Hypothalamus (tissue), 51 donors: ENCODE measurements at regions not wholly inside any gene's neighbourhood (a gene's known extent, or its start where the extent isn't known, plus 50 kb on each side); places are given as distances from the start of the nearest gene placed in this dataset.

Source experiments
- DNase-seq, 51 donors: peaks; one replicate each; lab custom pipeline; 2025; lab: John Stamatoyannopoulos, UW

GRCh38 chr9:82208741-82209450 is 220.3 kb downstream of the SPATA31D1 start:
- no peak for DNase-seq

GRCh38 chr9:82209797-82210470 is 221.4 kb downstream of the SPATA31D1 start:
- no peak for DNase-seq

DNA sequence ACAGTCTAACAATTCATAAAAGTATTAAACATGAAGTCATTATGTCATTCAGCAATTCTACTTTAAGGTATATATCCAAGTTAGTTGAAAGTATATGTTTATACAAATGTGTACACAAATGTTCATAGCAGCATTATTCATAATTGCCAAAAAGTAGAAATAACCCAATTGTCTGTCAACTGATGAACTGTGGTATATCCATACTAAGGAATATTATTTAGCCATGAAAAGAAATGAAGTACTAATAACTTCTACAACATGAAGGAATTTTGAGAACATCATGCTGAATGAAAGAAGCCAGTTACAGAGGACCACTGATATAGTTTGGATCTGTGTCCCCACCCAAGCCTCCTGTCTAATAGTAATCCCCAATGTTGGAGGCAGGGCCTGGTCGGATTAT is 224.3 kb downstream of the SPATA31D1 start:
- DNase-seq = no peak

- DNase-seq = no peak
Measured at GRCh38 chr9:82216435-82216834, 227.9 kb downstream of the SPATA31D1 start.

GRCh38 chr9:82223442-82223841 is 234.9 kb downstream of the SPATA31D1 start:
- no peak for DNase-seq

DNA sequence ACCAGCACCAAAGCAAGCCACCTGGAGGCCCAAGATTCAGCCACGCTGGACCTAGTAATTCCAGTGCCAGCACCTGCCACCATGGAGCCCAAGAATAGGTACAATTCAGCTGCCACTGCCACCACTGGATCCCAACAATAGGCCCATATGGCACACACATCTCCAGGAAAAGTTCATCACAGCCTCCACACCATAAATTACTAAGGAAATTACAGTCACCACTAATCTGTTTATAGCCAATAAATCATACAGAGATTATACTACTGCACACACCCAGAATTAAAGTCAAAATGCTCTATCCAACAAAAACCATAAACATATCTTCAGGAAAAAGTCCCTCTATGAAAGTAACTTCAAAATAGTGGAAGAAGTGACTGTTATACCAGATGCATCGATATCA is 242.8 kb downstream of the SPATA31D1 start:
- DNase-seq = no peak

- DNase-seq = no peak
Measured at GRCh38 chr9:82234160-82234943, 245.8 kb downstream of the SPATA31D1 start.

- no peak for DNase-seq
Measured at GRCh38 chr9:82242285-82242963, 253.9 kb downstream of the SPATA31D1 start.

DNA sequence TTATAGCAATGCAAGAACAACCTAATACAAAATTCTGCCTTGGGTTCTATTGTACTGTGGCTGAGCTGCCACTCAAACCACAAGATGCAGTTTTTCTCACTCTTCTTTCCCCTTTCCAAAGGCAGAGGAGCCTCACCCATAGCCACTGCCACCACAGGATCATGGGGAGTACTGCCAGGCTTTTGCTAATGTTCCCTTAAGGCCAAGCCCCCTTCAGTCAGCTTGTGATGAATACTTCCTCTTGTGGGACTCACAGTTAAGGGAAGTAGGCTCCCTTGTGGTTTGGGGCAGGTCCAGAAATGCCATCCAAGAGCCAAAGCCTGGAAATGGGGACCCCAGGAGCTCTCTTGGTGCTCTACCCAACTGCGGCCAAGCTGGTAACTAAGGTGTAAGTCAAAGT is 258.7 kb downstream of the SPATA31D1 start:
- DNase-seq = no peak

GRCh38 chr9:82252116-82252515 is 263.5 kb downstream of the SPATA31D1 start:
- no peak for DNase-seq

- DNase-seq = no peak
Measured at GRCh38 chr9:82254646-82255367, 266.2 kb downstream of the SPATA31D1 start.

DNA sequence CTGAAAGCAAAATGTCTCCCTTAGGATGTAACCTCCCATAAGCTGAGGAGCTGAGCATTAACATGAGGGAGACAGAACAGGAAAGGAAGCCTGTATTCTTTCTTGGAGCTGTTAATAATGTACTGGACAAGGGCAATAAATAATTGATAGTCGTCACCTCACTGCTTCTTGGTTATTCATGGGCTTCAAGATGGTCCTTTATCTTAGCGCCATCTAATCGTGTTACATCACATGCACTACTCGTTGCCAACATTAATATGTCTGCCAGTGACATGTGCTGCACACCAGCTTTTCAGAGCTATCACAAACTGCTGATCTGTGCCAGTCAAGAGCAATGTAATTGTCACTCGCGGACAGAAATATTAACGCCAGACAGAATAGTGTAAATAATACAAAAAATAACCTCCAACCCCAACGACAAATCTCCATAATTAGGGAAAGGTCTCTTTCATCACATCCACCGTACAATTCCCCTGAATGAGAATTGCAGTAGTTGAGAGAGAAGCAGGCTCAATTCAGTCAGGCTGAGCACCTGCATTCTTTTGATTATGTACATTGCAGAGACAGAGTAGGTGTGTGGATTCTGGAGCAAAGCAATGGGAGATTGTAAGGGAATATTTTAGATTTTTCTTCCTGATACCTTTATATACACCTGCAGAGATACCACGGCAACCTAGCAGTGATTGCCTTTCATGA is 267.1 kb downstream of the SPATA31D1 start:
- no peak for DNase-seq

- DNase-seq = no peak
Measured at GRCh38 chr9:82260691-82261090, 272.1 kb downstream of the SPATA31D1 start.

DNA sequence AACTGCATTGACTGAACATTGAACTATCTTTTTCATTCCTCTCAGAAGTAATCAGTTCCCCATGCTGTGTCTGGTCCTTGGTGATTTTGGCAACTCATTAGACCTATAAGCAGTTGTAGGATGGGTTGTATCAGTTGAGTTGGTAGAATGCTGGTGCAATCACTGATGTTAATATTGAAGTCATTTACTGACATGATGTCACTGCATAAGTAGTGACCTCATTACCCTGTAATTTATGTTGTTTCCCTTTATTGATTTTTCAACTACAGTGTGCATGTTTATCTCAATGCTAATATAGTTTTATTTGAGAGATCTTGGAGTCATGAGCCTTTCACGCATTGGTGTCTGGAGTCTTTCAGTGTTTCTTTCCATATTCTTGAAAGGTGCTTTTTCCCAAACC is 275.0 kb downstream of the SPATA31D1 start:
- no peak for DNase-seq

DNA sequence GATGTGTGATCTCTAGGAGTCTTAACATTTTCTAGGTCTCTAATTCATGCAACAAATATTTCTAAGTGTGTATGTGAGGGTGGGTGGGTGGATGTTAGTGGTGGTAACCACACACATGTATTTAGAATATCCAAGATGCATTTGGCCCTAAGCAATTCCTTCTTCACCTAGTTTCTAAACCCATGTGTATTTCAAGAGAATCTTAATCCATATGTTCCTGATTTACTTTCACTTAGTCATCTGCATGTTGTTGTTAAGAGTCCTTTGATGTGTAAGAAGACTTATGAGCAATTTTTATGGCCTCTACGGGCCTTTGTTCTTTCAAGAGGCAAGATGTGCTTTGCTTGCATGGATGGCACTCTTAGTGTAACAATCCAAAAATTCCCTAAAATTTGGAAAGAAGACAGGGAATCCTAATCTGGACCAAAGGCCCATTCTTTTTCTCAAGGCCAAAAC is 282.6 kb downstream of the SPATA31D1 start:
- no peak for DNase-seq

DNA sequence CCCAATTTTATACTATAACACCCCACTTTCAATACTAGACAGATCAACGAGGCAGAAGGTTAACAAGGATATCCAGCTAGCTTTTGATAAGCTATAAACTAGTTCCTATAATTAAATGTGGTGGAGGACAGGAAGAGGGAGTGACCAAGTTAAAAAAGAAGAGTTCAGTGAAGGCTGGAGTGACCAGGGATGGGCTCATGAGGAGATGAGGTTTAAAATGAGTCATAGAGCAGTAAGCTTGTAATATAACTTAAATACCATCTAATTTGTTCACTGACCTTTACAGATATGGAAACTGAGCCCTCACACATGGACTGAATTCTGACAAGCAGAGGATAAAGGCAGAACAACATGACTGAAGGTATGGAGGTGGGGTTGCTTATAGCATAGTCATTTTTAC is 284.5 kb downstream of the SPATA31D1 start:
- no peak for DNase-seq

DNA sequence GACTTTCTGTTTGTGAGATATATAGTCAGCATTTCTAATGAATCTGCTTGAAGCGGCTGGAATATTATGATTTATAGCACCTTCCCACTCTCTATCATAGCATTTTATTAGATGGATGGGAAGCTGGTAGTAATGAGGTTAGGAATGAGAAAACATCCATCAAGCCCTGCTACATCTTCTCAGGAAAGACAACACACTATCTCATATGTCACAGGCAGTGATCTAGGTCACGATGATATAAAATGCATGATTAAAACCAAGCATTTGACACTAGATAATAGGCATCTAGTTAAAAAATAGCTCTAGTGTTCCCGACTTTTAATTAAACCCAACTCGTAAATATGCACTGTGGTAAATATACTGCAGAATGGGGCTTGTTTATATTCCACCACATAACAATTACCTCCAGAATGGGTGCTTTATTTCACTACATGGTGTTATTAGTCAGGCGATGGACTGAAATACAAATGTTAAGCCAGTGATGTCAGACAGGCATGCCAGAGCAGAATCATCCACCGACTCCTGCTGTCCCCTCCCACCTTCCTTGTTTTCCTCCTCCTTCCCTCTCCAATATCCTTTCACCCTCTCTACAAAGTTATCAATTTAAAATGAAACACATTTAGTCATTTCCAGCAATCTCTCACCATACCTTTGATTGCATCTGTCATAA is 286.8 kb downstream of the SPATA31D1 start:
- DNase-seq = no peak

DNA sequence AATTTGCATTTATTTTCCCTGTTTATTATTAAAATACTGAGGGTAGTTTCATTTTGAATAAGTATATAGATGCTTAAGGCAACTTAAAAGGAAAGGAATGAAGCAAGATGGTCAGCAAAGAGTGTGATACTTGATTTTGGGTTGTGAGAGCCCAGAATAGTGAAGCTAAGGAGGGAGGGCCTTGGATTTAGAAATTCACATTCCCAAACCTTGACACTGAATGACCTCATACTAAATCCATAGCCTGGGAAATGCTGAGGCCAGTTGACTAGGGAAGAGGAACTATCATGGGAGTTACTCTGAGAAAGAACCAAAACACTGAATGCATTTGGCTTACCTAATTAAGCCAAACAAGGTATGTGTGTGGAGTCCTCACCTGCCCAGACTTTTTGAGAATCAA is 292.5 kb downstream of the SPATA31D1 start:
- DNase-seq = no peak

GRCh38 chr9:82284758-82285157 is 296.2 kb downstream of the SPATA31D1 start:
- no peak for DNase-seq
